ENCODE measurements at regions not wholly inside any gene's neighbourhood (a gene's known extent, or its start where the extent isn't known, plus 50 kb on each side); places are given as distances from the start of the nearest gene placed in this dataset.

DNA sequence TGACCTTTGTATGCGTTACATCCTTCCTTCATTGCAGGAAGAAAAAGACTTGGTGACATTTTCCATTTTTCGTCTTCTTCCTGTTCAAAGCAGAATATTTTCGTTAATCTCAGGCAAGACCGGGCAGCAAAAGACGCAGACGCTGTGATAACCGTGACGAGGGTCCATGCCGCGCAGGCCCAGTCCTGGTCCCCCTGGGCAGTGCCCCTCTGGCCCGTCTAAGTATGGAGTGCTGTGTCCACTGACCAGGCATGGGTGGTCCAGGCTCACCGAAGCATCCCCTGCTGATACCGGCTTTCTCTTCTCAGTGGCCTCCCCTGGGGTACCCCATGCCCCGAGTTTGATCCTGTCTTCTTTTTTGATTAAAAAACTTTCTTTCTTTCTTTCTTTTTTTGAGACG, 135.2 kb upstream of the ASB18 start:
- TF ChIP-seq, protein P1, sequence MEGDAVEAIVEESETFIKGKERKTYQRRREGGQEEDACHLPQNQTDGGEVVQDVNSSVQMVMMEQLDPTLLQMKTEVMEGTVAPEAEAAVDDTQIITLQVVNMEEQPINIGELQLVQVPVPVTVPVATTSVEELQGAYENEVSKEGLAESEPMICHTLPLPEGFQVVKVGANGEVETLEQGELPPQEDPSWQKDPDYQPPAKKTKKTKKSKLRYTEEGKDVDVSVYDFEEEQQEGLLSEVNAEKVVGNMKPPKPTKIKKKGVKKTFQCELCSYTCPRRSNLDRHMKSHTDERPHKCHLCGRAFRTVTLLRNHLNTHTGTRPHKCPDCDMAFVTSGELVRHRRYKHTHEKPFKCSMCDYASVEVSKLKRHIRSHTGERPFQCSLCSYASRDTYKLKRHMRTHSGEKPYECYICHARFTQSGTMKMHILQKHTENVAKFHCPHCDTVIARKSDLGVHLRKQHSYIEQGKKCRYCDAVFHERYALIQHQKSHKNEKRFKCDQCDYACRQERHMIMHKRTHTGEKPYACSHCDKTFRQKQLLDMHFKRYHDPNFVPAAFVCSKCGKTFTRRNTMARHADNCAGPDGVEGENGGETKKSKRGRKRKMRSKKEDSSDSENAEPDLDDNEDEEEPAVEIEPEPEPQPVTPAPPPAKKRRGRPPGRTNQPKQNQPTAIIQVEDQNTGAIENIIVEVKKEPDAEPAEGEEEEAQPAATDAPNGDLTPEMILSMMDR (IDR thresholded peaks at IDR 0.05) = no peak
- no peak for TF ChIP-seq EP300 (IDR thresholded peaks at IDR 0.05)
- TF ChIP-seq POLR2A (IDR thresholded peaks at IDR 0.05) = no peak

Data from sigmoid colon (tissue), 4 donors.